ENCODE measurements at regions not wholly inside any gene's neighbourhood (a gene's known extent, or its start where the extent isn't known, plus 50 kb on each side); places are given as distances from the start of the nearest gene placed in this dataset.

DNA sequence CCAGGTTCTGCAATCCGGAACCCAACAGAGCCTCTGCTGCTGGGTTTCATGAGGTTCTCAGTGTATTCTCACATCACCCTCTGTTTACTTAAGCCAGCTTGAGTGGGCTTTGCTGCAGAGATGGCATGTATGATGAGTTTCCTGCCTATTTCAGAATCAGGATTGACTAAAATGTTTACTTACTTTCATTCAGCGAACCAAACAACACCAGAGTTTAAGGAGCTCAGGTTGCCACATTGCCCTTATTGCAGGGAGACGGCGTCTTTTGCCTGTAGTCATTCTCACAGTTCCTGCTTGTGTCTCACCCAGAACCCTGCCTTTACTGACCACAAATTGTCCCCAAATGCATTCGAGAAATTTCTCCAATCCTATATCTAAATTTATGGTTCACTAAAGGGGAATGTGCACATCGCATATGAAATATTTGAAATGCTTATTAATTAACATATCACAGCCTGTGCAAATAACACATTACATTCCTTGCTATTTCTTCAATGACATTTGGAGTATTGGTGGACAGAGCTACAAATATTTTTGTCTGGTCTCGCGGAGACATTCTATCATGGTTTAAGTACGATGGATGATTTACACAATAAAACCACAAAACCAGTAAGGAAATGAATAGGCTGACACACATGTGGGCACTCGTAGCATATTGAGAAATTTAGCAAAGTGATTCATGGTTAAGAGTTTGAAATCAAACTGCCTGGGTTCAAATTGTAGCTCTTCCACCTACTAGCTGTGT is 377.2 kb upstream of the CFAP20DC start:
- H3K4me1 ChIP-seq (ENCODE audit: control insufficient read depth in 4 of 4, insufficient read depth in 4 of 4, low read length in 3 of 4): no peaks in the 10 kb centered on the region
- H3K4me3 ChIP-seq (ENCODE audit: low read depth in 1 of 3, low read length in 3 of 3): no peak overlapping the region
- no peak overlapping the region for H3K9ac ChIP-seq (ENCODE audit: low read depth in 1 of 2, low read length in 2 of 2)
- WGBS: 77% methylated on average over 10 of the region's 10 CpGs
- H3K36me3 ChIP-seq (ENCODE audit: control insufficient read depth in 4 of 4, insufficient read depth in 3 of 4, low read depth in 1 of 4, low read length in 3 of 4): no peaks in the 10 kb centered on the region
- no peaks in the 10 kb centered on the region for H3K9me3 ChIP-seq (ENCODE audit: control insufficient read depth in 4 of 4, low read length in 3 of 4)
- no peak for DNase-seq (ENCODE audit: low spot score)
- H3K27me3 ChIP-seq (ENCODE audit: control insufficient read depth in 4 of 4, insufficient read depth in 4 of 4, low read length in 3 of 4): peaks cover 0 to 6% (median 0%) of the 10 kb centered on the region in 4 donors
- TF ChIP-seq TAF1 (conservative IDR thresholded peaks at IDR 0.05): no peak
- TF ChIP-seq FOXA1 (IDR thresholded peaks at IDR 0.05): no peak
- no peak for TF ChIP-seq HNF4A (conservative IDR thresholded peaks at IDR 0.05)
- no peak for TF ChIP-seq REST (IDR thresholded peaks at IDR 0.05)
- TF ChIP-seq GABPA (IDR thresholded peaks at IDR 0.05 in 1 of 2, conservative IDR thresholded peaks at IDR 0.05 in 1 of 2): no peak
- TF ChIP-seq HNF4G (IDR thresholded peaks at IDR 0.05): no peak
- TF ChIP-seq JUND (IDR thresholded peaks at IDR 0.05): no peak
- TF ChIP-seq, protein P1, sequence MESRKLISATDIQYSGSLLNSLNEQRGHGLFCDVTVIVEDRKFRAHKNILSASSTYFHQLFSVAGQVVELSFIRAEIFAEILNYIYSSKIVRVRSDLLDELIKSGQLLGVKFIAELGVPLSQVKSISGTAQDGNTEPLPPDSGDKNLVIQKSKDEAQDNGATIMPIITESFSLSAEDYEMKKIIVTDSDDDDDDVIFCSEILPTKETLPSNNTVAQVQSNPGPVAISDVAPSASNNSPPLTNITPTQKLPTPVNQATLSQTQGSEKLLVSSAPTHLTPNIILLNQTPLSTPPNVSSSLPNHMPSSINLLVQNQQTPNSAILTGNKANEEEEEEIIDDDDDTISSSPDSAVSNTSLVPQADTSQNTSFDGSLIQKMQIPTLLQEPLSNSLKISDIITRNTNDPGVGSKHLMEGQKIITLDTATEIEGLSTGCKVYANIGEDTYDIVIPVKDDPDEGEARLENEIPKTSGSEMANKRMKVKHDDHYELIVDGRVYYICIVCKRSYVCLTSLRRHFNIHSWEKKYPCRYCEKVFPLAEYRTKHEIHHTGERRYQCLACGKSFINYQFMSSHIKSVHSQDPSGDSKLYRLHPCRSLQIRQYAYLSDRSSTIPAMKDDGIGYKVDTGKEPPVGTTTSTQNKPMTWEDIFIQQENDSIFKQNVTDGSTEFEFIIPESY (IDR thresholded peaks at IDR 0.05): no peak
- H3K27ac ChIP-seq (ENCODE audit: low read depth in 1 of 2, low read length in 2 of 2): no peak overlapping the region

GRCh38 chr3:59425942-59426341 is 376.1 kb upstream of the CFAP20DC start:
- DNase-seq (ENCODE audit: low spot score): no peak
- WGBS: 66% methylated on average over 5 of the region's 5 CpGs
- no peak for TF ChIP-seq EGR1 (IDR thresholded peaks at IDR 0.05; ENCODE audit: low read depth in 2 of 2)
- TF ChIP-seq, protein P1 (IDR thresholded peaks at IDR 0.05): no peak
- no peak for TF ChIP-seq FOXA2 (IDR thresholded peaks at IDR 0.05)
- no peak for TF ChIP-seq GABPA (IDR thresholded peaks at IDR 0.05 in 1 of 2, conservative IDR thresholded peaks at IDR 0.05 in 1 of 2)
- no peak for TF ChIP-seq YY1 (IDR thresholded peaks at IDR 0.05)
- no peak for TF ChIP-seq TAF1 (conservative IDR thresholded peaks at IDR 0.05)
- TF ChIP-seq CTCF (IDR thresholded peaks at IDR 0.05; ENCODE audit: low read depth, low read length, missing input control): no peak
- no peak for TF ChIP-seq SP1 (IDR thresholded peaks at IDR 0.05)
- TF ChIP-seq, protein P2, sequence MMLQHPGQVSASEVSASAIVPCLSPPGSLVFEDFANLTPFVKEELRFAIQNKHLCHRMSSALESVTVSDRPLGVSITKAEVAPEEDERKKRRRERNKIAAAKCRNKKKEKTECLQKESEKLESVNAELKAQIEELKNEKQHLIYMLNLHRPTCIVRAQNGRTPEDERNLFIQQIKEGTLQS (IDR thresholded peaks at IDR 0.05): no peak
- no peak for TF ChIP-seq HNF4G (IDR thresholded peaks at IDR 0.05)
- TF ChIP-seq NR2F2 (IDR thresholded peaks at IDR 0.05): no peak
- TF ChIP-seq RAD21 (IDR thresholded peaks at IDR 0.05): no peak
- no peak for TF ChIP-seq FOXA1 (IDR thresholded peaks at IDR 0.05)
- no peak for TF ChIP-seq REST (IDR thresholded peaks at IDR 0.05)
- TF ChIP-seq JUND (IDR thresholded peaks at IDR 0.05): no peak
- TF ChIP-seq, protein P3, sequence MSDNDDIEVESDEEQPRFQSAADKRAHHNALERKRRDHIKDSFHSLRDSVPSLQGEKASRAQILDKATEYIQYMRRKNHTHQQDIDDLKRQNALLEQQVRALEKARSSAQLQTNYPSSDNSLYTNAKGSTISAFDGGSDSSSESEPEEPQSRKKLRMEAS (IDR thresholded peaks at IDR 0.05): no peak
- TF ChIP-seq RXRA (IDR thresholded peaks at IDR 0.05): no peak
- Histone ChIP-seq H3K9ac (ENCODE audit: low read depth in 1 of 2, low read length in 2 of 2) (no peak overlapping the region), H3K27ac (ENCODE audit: low read depth in 1 of 2, low read length in 2 of 2) (no peak overlapping the region), H3K9me3 (ENCODE audit: control insufficient read depth in 4 of 4, low read length in 3 of 4) (no peaks in the 10 kb centered on the region), H3K4me3 (ENCODE audit: low read depth in 1 of 3, low read length in 3 of 3) (no peak overlapping the region), H3K36me3 (ENCODE audit: control insufficient read depth in 4 of 4, insufficient read depth in 3 of 4, low read depth in 1 of 4, low read length in 3 of 4) (no peaks in the 10 kb centered on the region), H3K4me1 (ENCODE audit: control insufficient read depth in 4 of 4, insufficient read depth in 4 of 4, low read length in 3 of 4) (no peaks in the 10 kb centered on the region), H3K27me3 (ENCODE audit: control insufficient read depth in 4 of 4, insufficient read depth in 4 of 4, low read length in 3 of 4) (peaks cover 0 to 6% (median 0%) of the 10 kb centered on the region in 4 donors)
